Tibial nerve (tissue), 4 donors: ENCODE measurements at regions not wholly inside any gene's neighbourhood (a gene's known extent, or its start where the extent isn't known, plus 50 kb on each side); places are given as distances from the start of the nearest gene placed in this dataset.

ENCODE experiments used
- DNase-seq, 2 donors: peaks; one replicate each; pipeline ENCODE4 v3.0.0-alpha.2; 2019; ENCODE audit warnings: low spot score in 2 of 2
- H3K27ac ChIP-seq, 4 donors: fragments of 200-600 bp; sonication (generic) in 3 of 4; one replicate each; pipeline ENCODE4 v1.5.1; 2017 to 2019; ENCODE audit warnings: mild to moderate bottlenecking in 1 of 4
- H3K27me3 ChIP-seq, 2 donors: fragments of 200-600 bp; sonication (generic) in 1 of 2; one replicate each; pipeline versions ENCODE4 v1.5.1 to v1.6.0; 2017 to 2019
- H3K36me3 ChIP-seq, 3 donors: fragments of 200-600 bp; sonication (generic); one replicate each; pipeline ENCODE4 v1.5.1; 2018 to 2019
- H3K4me1 ChIP-seq, 4 donors: fragments of 200-600 bp; sonication (generic) in 3 of 4; one replicate each; pipeline ENCODE4 v1.5.1; 2017 to 2019
- H3K4me3 ChIP-seq, 4 donors: fragments of 200-600 bp; sonication (generic) in 3 of 4; one replicate each; pipeline ENCODE4 v1.5.1; 2017 to 2019; ENCODE audit warnings: mild to moderate bottlenecking in 1 of 4, moderate library complexity in 1 of 4
- H3K9me3 ChIP-seq, 4 donors: fragments of 200-600 bp; sonication (generic) in 3 of 4; one replicate each; pipeline ENCODE4 v1.5.1; 2017 to 2019
- EP300 ChIP-seq, 2 donors: sonication (generic); formaldehyde crosslinking; IDR thresholded peaks; one replicate each; pipeline ENCODE4 v1.6.1; 2017; ENCODE audit warnings: antibody characterized with exemption in 2 of 2, mild to moderate bottlenecking in 1 of 2
- POLR2A ChIP-seq, 2 donors: fragments of 450-650 bp; IDR thresholded peaks; one replicate each; pipeline ENCODE4 v1.6.1; 2017; ENCODE audit warnings: antibody characterized with exemption in 2 of 2, mild to moderate bottlenecking in 2 of 2, moderate library complexity in 2 of 2
- WGBS, 2 donors: methylation state at CpG; one replicate each; pipeline ENCODE4 v1.1.5; 2018; 5-methylcytosine and 5-hydroxymethylcytosine counted together
- TF ChIP-seq, protein P1 (sequence below), 5 experiments: fragments of 200-600 bp in 3 of 5; fragments of 450-650 bp in 2 of 5; sonication (generic) in 3 of 5; IDR thresholded peaks; one replicate each; pipeline ENCODE4 v1.5.1; 2016 to 2019; ENCODE audit warnings: antibody characterized with exemption in 5 of 5, mild to moderate bottlenecking in 3 of 5, moderate library complexity in 2 of 5

DNA sequence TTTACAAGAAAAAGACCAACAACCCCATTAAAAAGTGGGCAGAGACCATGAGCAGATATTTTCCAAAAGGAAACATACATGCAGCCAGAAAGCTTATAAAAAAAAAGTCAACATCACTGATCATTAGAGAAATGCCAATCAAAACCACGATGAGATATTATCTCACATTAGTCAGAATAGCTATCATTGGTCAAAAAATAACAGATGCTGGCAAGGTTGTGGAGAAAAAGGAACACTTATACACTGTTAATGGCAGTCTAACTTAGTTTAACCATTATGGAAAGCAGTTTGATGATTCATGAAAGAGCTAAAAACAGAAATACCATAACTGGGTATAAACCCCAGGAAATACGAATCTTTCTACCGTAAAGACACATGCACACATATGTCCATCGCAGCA lies 76.3 kb downstream of the SUCNR1 start:
- Histone ChIP-seq H3K4me3 (no peak overlapping the region), H3K36me3 (no peaks in the 10 kb centered on the region), H3K4me1 (peaks cover 0 to 5% (median 0%) of the 10 kb centered on the region in 4 donors), H3K27me3 (no peaks in the 10 kb centered on the region), H3K27ac (no peak overlapping the region), H3K9me3 (no peaks in the 10 kb centered on the region)
- no peak for TF ChIP-seq POLR2A (IDR thresholded peaks at IDR 0.05)
- TF ChIP-seq EP300 (IDR thresholded peaks at IDR 0.05): no peak
- TF ChIP-seq, protein P1, sequence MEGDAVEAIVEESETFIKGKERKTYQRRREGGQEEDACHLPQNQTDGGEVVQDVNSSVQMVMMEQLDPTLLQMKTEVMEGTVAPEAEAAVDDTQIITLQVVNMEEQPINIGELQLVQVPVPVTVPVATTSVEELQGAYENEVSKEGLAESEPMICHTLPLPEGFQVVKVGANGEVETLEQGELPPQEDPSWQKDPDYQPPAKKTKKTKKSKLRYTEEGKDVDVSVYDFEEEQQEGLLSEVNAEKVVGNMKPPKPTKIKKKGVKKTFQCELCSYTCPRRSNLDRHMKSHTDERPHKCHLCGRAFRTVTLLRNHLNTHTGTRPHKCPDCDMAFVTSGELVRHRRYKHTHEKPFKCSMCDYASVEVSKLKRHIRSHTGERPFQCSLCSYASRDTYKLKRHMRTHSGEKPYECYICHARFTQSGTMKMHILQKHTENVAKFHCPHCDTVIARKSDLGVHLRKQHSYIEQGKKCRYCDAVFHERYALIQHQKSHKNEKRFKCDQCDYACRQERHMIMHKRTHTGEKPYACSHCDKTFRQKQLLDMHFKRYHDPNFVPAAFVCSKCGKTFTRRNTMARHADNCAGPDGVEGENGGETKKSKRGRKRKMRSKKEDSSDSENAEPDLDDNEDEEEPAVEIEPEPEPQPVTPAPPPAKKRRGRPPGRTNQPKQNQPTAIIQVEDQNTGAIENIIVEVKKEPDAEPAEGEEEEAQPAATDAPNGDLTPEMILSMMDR (IDR thresholded peaks at IDR 0.05): no peak
- DNase-seq: no peak
- 94 to 95% methylated on average over 4 of the region's 4 CpGs for WGBS, 2 donors

- TF ChIP-seq, protein P1 (IDR thresholded peaks at IDR 0.05): no peak
- TF ChIP-seq EP300 (IDR thresholded peaks at IDR 0.05) (no peak), POLR2A (IDR thresholded peaks at IDR 0.05) (no peak)
- 88 to 93% methylated on average over 1 of the region's 1 CpG for WGBS, 2 donors
- Histone ChIP-seq H3K27ac (no peak overlapping the region), H3K9me3 (no peaks in the 10 kb centered on the region), H3K4me1 (peaks cover 0 to 5% (median 0%) of the 10 kb centered on the region in 4 donors), H3K36me3 (no peaks in the 10 kb centered on the region), H3K27me3 (no peaks in the 10 kb centered on the region), H3K4me3 (no peak overlapping the region)
- no peak for DNase-seq
Measured at GRCh38 chr3:151955356-151955755, 81.9 kb downstream of the SUCNR1 start.

GRCh38 chr3:151960961-151961580 lies 87.6 kb downstream of the SUCNR1 start:
- Histone ChIP-seq H3K4me1 (peaks cover 0 to 8% (median 0%) of the 10 kb centered on the region in 4 donors), H3K4me3 (no peak overlapping the region), H3K36me3 (no peaks in the 10 kb centered on the region), H3K27ac (no peak overlapping the region), H3K9me3 (no peaks in the 10 kb centered on the region), H3K27me3 (no peaks in the 10 kb centered on the region)
- TF ChIP-seq EP300 (IDR thresholded peaks at IDR 0.05): no peak
- no peak for TF ChIP-seq POLR2A (IDR thresholded peaks at IDR 0.05)
- TF ChIP-seq, protein P1 (IDR thresholded peaks at IDR 0.05): no peak
- WGBS, 2 donors: 81 to 86% methylated on average over 4 of the region's 4 CpGs
- no peak for DNase-seq

- TF ChIP-seq, protein P1 (IDR thresholded peaks at IDR 0.05): no peak
- TF ChIP-seq EP300 (IDR thresholded peaks at IDR 0.05): no peak
- no peak for TF ChIP-seq POLR2A (IDR thresholded peaks at IDR 0.05)
- Histone ChIP-seq H3K27ac (no peak overlapping the region), H3K4me3 (no peak overlapping the region), H3K27me3 (no peaks in the 10 kb centered on the region), H3K4me1 (peaks cover 0 to 8% (median 0%) of the 10 kb centered on the region in 4 donors), H3K36me3 (no peaks in the 10 kb centered on the region), H3K9me3 (no peaks in the 10 kb centered on the region)
- WGBS, 2 donors: 57 to 74% methylated on average over 1 of the region's 1 CpG
- DNase-seq: no peak
Measured at GRCh38 chr3:151962352-151962751, 88.9 kb downstream of the SUCNR1 start.

DNA sequence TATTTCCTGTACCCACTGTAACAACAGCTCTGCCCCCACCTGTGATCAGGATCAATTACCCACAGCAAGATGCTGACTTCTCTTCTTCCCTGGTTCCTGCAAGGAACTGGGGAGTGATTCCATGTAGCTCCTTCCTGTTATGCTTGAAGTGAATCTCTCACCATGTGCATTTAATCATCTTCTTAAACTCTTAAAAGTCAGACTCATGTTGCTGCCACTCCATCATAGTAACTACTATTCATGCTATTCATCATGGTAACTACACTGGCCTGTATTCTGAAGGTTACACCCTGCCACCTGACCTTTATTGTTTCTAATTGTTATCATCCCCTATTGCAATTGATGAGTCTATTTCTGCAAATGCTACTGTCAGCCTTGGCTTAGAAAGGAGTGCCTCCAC lies 89.5 kb downstream of the SUCNR1 start:
- Histone ChIP-seq H3K4me3 (no peak overlapping the region), H3K27ac (no peak overlapping the region), H3K36me3 (no peaks in the 10 kb centered on the region), H3K27me3 (no peaks in the 10 kb centered on the region), H3K4me1 (peaks cover 0 to 8% (median 0%) of the 10 kb centered on the region in 4 donors), H3K9me3 (no peaks in the 10 kb centered on the region)
- no peak for DNase-seq
- TF ChIP-seq, protein P1 (IDR thresholded peaks at IDR 0.05): no peak
- no peak for TF ChIP-seq EP300 (IDR thresholded peaks at IDR 0.05)
- TF ChIP-seq POLR2A (IDR thresholded peaks at IDR 0.05): no peak
